ENCODE measurements at regions not wholly inside any gene's neighbourhood (a gene's known extent, or its start where the extent isn't known, plus 50 kb on each side); places are given as distances from the start of the nearest gene placed in this dataset.

DNA sequence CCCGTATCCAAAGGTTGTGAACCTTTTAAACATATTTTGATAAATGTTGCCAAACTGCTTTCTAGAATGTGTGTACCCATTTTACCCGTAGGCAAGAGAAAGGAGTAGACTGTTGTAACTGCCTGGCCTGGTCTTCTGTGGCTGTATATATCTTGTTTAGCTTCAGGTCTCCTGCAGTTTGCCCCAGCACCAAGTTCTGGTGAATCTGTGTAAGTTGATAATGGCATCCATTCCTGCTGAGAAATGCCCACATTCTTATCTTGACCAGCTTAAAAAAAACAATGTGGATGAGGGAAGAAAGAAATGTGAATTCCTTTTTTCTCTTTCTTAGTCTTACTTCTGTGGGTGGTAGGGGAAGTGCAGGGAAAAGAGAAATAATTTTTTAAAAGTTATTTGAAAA, 53.3 kb upstream of the TLE3 start:
- TF ChIP-seq, protein P1, sequence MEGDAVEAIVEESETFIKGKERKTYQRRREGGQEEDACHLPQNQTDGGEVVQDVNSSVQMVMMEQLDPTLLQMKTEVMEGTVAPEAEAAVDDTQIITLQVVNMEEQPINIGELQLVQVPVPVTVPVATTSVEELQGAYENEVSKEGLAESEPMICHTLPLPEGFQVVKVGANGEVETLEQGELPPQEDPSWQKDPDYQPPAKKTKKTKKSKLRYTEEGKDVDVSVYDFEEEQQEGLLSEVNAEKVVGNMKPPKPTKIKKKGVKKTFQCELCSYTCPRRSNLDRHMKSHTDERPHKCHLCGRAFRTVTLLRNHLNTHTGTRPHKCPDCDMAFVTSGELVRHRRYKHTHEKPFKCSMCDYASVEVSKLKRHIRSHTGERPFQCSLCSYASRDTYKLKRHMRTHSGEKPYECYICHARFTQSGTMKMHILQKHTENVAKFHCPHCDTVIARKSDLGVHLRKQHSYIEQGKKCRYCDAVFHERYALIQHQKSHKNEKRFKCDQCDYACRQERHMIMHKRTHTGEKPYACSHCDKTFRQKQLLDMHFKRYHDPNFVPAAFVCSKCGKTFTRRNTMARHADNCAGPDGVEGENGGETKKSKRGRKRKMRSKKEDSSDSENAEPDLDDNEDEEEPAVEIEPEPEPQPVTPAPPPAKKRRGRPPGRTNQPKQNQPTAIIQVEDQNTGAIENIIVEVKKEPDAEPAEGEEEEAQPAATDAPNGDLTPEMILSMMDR (IDR thresholded peaks at IDR 0.05; ENCODE audit: insufficient read depth, low read length, poor library complexity, severe bottlenecking), result no peak
- H3K36me3 ChIP-seq (ENCODE audit: control insufficient read depth, insufficient read depth, low read length), result no peaks in the 10 kb centered on the region
- DNase-seq (ENCODE audit: low read depth), result no peak
- peaks cover 2% of the 10 kb centered on the region for H3K27me3 ChIP-seq (ENCODE audit: control insufficient read depth, insufficient read depth, low read length)
- H3K4me3 ChIP-seq (ENCODE audit: low read depth, low read length), result no peak overlapping the region

DNA sequence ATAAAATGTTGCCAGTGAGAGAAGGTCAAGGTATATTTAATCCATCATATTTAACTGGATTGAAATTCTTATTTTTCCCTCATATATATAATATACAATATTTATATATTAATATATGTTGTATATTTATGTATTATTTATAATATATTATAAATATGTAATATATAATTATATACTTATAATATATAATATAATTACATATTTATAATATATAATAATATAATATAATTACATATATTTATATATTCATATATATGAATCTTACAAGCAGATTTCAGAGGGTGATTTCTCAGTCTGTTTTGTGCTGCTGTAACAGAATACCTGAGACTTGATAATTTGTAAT, 52.7 kb upstream of the TLE3 start:
- TF ChIP-seq, protein P1 (IDR thresholded peaks at IDR 0.05; ENCODE audit: insufficient read depth, low read length, poor library complexity, severe bottlenecking), result no peak
- no peaks in the 10 kb centered on the region for H3K27me3 ChIP-seq (ENCODE audit: control insufficient read depth, insufficient read depth, low read length)
- H3K4me3 ChIP-seq (ENCODE audit: low read depth, low read length), result no peak overlapping the region
- no peaks in the 10 kb centered on the region for H3K36me3 ChIP-seq (ENCODE audit: control insufficient read depth, insufficient read depth, low read length)
- DNase-seq (ENCODE audit: low read depth), result no peak

DNA sequence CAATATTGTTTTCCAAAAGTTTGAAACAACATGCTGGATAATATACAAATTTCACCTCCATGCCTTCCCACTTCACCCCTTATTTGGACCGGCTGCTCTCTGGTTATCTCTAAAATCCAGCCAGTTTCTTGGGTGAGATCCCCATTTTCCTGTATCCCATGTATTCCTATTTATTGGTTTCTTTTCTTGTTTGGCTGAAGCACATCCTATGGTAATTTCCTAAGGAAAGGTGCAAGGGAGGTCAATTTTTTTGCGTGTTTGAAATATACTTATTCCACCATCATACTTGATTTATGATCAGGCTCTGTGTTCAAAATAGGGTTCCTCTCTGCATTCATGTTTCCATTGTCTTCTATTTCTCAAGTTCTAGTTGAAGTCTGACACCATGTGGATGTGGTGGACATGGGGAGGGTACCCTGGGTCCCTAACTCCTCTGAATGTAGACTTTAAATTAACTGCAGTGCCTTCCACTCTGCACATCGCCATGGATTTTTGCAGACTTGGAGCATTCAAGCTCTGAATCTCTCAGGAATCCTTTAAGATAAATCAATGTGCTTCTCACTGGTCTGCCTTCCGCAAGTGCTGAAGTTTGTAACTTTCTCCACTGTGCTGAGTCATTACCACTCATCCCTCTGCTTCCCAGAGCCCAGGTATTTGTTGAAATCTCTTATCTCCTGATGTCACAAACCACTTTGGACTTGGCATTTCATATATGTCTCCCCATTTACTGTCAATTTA, 52.1 kb upstream of the TLE3 start:
- DNase-seq (ENCODE audit: low read depth), result no peak
- Histone ChIP-seq H3K27me3 (ENCODE audit: control insufficient read depth, insufficient read depth, low read length) (no peaks in the 10 kb centered on the region), H3K36me3 (ENCODE audit: control insufficient read depth, insufficient read depth, low read length) (no peaks in the 10 kb centered on the region), H3K4me3 (ENCODE audit: low read depth, low read length) (no peak overlapping the region)
- TF ChIP-seq, protein P1 (IDR thresholded peaks at IDR 0.05; ENCODE audit: insufficient read depth, low read length, poor library complexity, severe bottlenecking), result no peak

DNA sequence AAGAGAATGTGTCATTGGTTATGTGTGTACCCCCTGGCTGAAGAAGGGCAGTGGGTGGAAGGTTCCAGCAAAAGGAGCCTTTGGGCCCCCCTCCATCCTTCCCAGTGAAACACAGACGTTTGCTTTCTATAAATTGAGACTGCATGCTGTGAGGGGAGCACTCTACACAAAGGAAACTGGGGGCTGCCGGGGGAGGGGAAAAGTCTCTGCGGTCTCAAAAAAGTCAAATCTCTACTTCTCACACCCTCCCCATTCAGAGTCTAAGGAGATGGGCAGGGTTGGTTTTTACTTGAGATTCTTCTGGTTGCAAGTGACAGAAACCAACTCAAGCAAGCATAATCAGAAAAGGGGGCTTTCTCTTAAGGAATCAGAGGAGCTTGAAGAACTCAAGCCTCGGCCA, 50.1 kb upstream of the TLE3 start:
- DNase-seq (ENCODE audit: low read depth), result no peak
- TF ChIP-seq, protein P1 (IDR thresholded peaks at IDR 0.05; ENCODE audit: insufficient read depth, low read length, poor library complexity, severe bottlenecking), result no peak
- Histone ChIP-seq H3K36me3 (ENCODE audit: control insufficient read depth, insufficient read depth, low read length) (no peaks in the 10 kb centered on the region), H3K4me3 (ENCODE audit: low read depth, low read length) (no peak overlapping the region), H3K27me3 (ENCODE audit: control insufficient read depth, insufficient read depth, low read length) (no peaks in the 10 kb centered on the region)
